Immature natural killer cell (primary cell): ENCODE measurements at regions not wholly inside any gene's neighbourhood (a gene's known extent, or its start where the extent isn't known, plus 50 kb on each side); places are given as distances from the start of the nearest gene placed in this dataset.

ENCODE experiments used
- DNase-seq, 3 donors: peaks; one replicate each; pipeline ENCODE4 v3.0.0; 2022; ENCODE audit warnings: mixed read lengths in 1 of 3
- H3K27ac Mint-ChIP-seq, 6 donors: one replicate each; pipeline ENCODE4 v1.8.0; 2020; ENCODE audit warnings: mixed read lengths in 6 of 6, mild to moderate bottlenecking in 5 of 6, inconsistent platforms in 4 of 6, moderate library complexity in 3 of 6
- H3K27me3 Mint-ChIP-seq, 3 donors: one replicate each; pipeline ENCODE4 v1.8.0; 2020 to 2021; ENCODE audit warnings: low read depth in 3 of 3, mild to moderate bottlenecking in 3 of 3, mixed read lengths in 3 of 3, moderate library complexity in 3 of 3, inconsistent platforms in 1 of 3
- H3K36me3 Mint-ChIP-seq, 3 donors: one replicate each; pipeline ENCODE4 v1.8.0; 2020; ENCODE audit warnings: mixed read lengths in 3 of 3, inconsistent platforms in 2 of 3, mild to moderate bottlenecking in 2 of 3
- H3K4me1 Mint-ChIP-seq, 2 donors: one replicate each; pipeline ENCODE4 v1.8.0; 2020; ENCODE audit warnings: inconsistent platforms in 2 of 2, mild to moderate bottlenecking in 2 of 2, mixed read lengths in 2 of 2, moderate library complexity in 1 of 2
- H3K4me3 Mint-ChIP-seq, 5 donors: one replicate each; pipeline ENCODE4 v1.8.0; 2020; ENCODE audit warnings: mild to moderate bottlenecking in 5 of 5, mixed read lengths in 5 of 5, inconsistent platforms in 3 of 5, moderate library complexity in 3 of 5
- H3K9me3 Mint-ChIP-seq, 6 donors: one replicate each; pipeline ENCODE4 v1.8.0; 2020; ENCODE audit warnings: mild to moderate bottlenecking in 6 of 6, mixed read lengths in 6 of 6, inconsistent platforms in 4 of 6, moderate library complexity in 3 of 6

- H3K27ac Mint-ChIP-seq, result no peak overlapping the region
Observed at GRCh38 chr12:42859612-42860011, 270.1 kb upstream of the PRICKLE1 start.

GRCh38 chr12:42857106-42857505, 267.6 kb upstream of the PRICKLE1 start:
- Mint-ChIP-seq H3K9me3 (peaks cover 5 to 17% (median 9%) of the 10 kb centered on the region in 6 donors), H3K27me3 (peaks cover 0 to 2% (median 2%) of the 10 kb centered on the region in 3 donors), H3K4me1 (no peaks in the 10 kb centered on the region), H3K4me3 (no peak overlapping the region), H3K27ac (no peak overlapping the region), H3K36me3 (no peaks in the 10 kb centered on the region)
- no peak for DNase-seq

More at GRCh38 chr12:42859612-42860011, 270.1 kb upstream of the PRICKLE1 start:
- H3K4me1 Mint-ChIP-seq, result no peaks in the 10 kb centered on the region
- peaks cover 0 to 2% (median 2%) of the 10 kb centered on the region in 3 donors for H3K27me3 Mint-ChIP-seq
- DNase-seq, result no peak
- no peaks in the 10 kb centered on the region for H3K36me3 Mint-ChIP-seq
- no peak overlapping the region for H3K4me3 Mint-ChIP-seq
- peaks cover 6 to 23% (median 12%) of the 10 kb centered on the region in 6 donors for H3K9me3 Mint-ChIP-seq

GRCh38 chr12:42855362-42855950, 265.9 kb upstream of the PRICKLE1 start:
- no peaks in the 10 kb centered on the region for H3K4me1 Mint-ChIP-seq
- H3K27me3 Mint-ChIP-seq, result peaks cover 0 to 2% (median 2%) of the 10 kb centered on the region in 3 donors
- H3K4me3 Mint-ChIP-seq, result no peak overlapping the region
- peaks cover 7 to 22% (median 9%) of the 10 kb centered on the region in 6 donors for H3K9me3 Mint-ChIP-seq
- no peaks in the 10 kb centered on the region for H3K36me3 Mint-ChIP-seq
- DNase-seq, result no peak
- H3K27ac Mint-ChIP-seq, result no peak overlapping the region

- no peaks in the 10 kb centered on the region for H3K4me1 Mint-ChIP-seq
- H3K9me3 Mint-ChIP-seq, result peaks cover 7 to 26% (median 9%) of the 10 kb centered on the region in 6 donors
- no peak overlapping the region for H3K4me3 Mint-ChIP-seq
- H3K27ac Mint-ChIP-seq, result no peak overlapping the region
- H3K36me3 Mint-ChIP-seq, result no peaks in the 10 kb centered on the region
- DNase-seq, result no peak
- peaks cover 0 to 2% (median 2%) of the 10 kb centered on the region in 3 donors for H3K27me3 Mint-ChIP-seq
Observed at GRCh38 chr12:42854826-42855225, 265.3 kb upstream of the PRICKLE1 start.

GRCh38 chr12:42854208-42854607, 264.7 kb upstream of the PRICKLE1 start:
- Mint-ChIP-seq H3K9me3 (peaks cover 8 to 32% (median 11%) of the 10 kb centered on the region in 6 donors), H3K27ac (no peak overlapping the region), H3K4me3 (no peak overlapping the region), H3K4me1 (no peaks in the 10 kb centered on the region), H3K36me3 (no peaks in the 10 kb centered on the region), H3K27me3 (peaks cover 0 to 2% (median 2%) of the 10 kb centered on the region in 3 donors)
- no peak for DNase-seq

GRCh38 chr12:42853370-42854140, 264.0 kb upstream of the PRICKLE1 start:
- H3K9me3 Mint-ChIP-seq, result peaks cover 7 to 32% (median 13%) of the 10 kb centered on the region in 6 donors

GRCh38 chr12:42846782-42847181, 257.2 kb upstream of the PRICKLE1 start:
- H3K4me1 Mint-ChIP-seq, result no peaks in the 10 kb centered on the region
- H3K36me3 Mint-ChIP-seq, result no peaks in the 10 kb centered on the region
- H3K27me3 Mint-ChIP-seq, result no peaks in the 10 kb centered on the region
- H3K4me3 Mint-ChIP-seq, result no peak overlapping the region
- no peak for DNase-seq
- H3K9me3 Mint-ChIP-seq, result peaks cover 0 to 53% (median 15%) of the 10 kb centered on the region in 6 donors
- no peak overlapping the region for H3K27ac Mint-ChIP-seq

More at GRCh38 chr12:42853370-42854140, 264.0 kb upstream of the PRICKLE1 start:
- Mint-ChIP-seq H3K27me3 (peaks cover 0 to 2% (median 2%) of the 10 kb centered on the region in 3 donors), H3K27ac (no peak overlapping the region), H3K4me3 (no peak overlapping the region), H3K36me3 (no peaks in the 10 kb centered on the region), H3K4me1 (no peaks in the 10 kb centered on the region)
- DNase-seq, result no peak

GRCh38 chr12:42834062-42834461, 244.5 kb upstream of the PRICKLE1 start:
- peaks cover 6 to 23% (median 10%) of the 10 kb centered on the region in 6 donors for H3K9me3 Mint-ChIP-seq
- H3K4me3 Mint-ChIP-seq, result no peak overlapping the region
- H3K4me1 Mint-ChIP-seq, result no peaks in the 10 kb centered on the region
- no peak for DNase-seq
- no peaks in the 10 kb centered on the region for H3K36me3 Mint-ChIP-seq
- no peak overlapping the region for H3K27ac Mint-ChIP-seq
- no peaks in the 10 kb centered on the region for H3K27me3 Mint-ChIP-seq

- Mint-ChIP-seq H3K36me3 (no peaks in the 10 kb centered on the region), H3K4me3 (no peak overlapping the region), H3K27ac (no peak overlapping the region), H3K4me1 (no peaks in the 10 kb centered on the region), H3K9me3 (peaks cover 7 to 13% (median 9%) of the 10 kb centered on the region in 6 donors), H3K27me3 (no peaks in the 10 kb centered on the region)
- no peak for DNase-seq
Observed at GRCh38 chr12:42828836-42829235, 239.3 kb upstream of the PRICKLE1 start.

- H3K4me1 Mint-ChIP-seq, result no peaks in the 10 kb centered on the region
- H3K27ac Mint-ChIP-seq, result no peak overlapping the region
- DNase-seq, result no peak
- peaks cover 10 to 27% (median 14%) of the 10 kb centered on the region in 6 donors for H3K9me3 Mint-ChIP-seq
- no peaks in the 10 kb centered on the region for H3K36me3 Mint-ChIP-seq
- H3K27me3 Mint-ChIP-seq, result no peaks in the 10 kb centered on the region
- H3K4me3 Mint-ChIP-seq, result no peak overlapping the region
Observed at GRCh38 chr12:42824327-42824726, 234.8 kb upstream of the PRICKLE1 start.

- no peaks in the 10 kb centered on the region for H3K4me1 Mint-ChIP-seq
- H3K9me3 Mint-ChIP-seq, result peaks cover 10 to 27% (median 14%) of the 10 kb centered on the region in 6 donors
- no peak for DNase-seq
- H3K36me3 Mint-ChIP-seq, result no peaks in the 10 kb centered on the region
- H3K27me3 Mint-ChIP-seq, result no peaks in the 10 kb centered on the region
- no peak overlapping the region for H3K27ac Mint-ChIP-seq
- no peak overlapping the region for H3K4me3 Mint-ChIP-seq
Observed at GRCh38 chr12:42823679-42824078, 234.1 kb upstream of the PRICKLE1 start.

GRCh38 chr12:42819846-42820245, 230.3 kb upstream of the PRICKLE1 start:
- H3K27ac Mint-ChIP-seq, result no peak overlapping the region
- H3K4me1 Mint-ChIP-seq, result no peaks in the 10 kb centered on the region
- no peak for DNase-seq
- H3K36me3 Mint-ChIP-seq, result no peaks in the 10 kb centered on the region
- H3K27me3 Mint-ChIP-seq, result no peaks in the 10 kb centered on the region
- no peak overlapping the region for H3K4me3 Mint-ChIP-seq
- peaks cover 10 to 30% (median 13%) of the 10 kb centered on the region in 6 donors for H3K9me3 Mint-ChIP-seq

- DNase-seq, result no peak
- Mint-ChIP-seq H3K27ac (no peak overlapping the region), H3K9me3 (peaks cover 3 to 18% (median 8%) of the 10 kb centered on the region in 6 donors), H3K36me3 (no peaks in the 10 kb centered on the region), H3K4me1 (no peaks in the 10 kb centered on the region), H3K4me3 (no peak overlapping the region), H3K27me3 (no peaks in the 10 kb centered on the region)
Observed at GRCh38 chr12:42815068-42815467, 225.5 kb upstream of the PRICKLE1 start.

- no peak overlapping the region for H3K4me3 Mint-ChIP-seq
- no peaks in the 10 kb centered on the region for H3K4me1 Mint-ChIP-seq
- H3K9me3 Mint-ChIP-seq, result peaks cover 0 to 12% (median 5%) of the 10 kb centered on the region in 6 donors
- no peaks in the 10 kb centered on the region for H3K36me3 Mint-ChIP-seq
- no peaks in the 10 kb centered on the region for H3K27me3 Mint-ChIP-seq
- no peak overlapping the region for H3K27ac Mint-ChIP-seq
- no peak for DNase-seq
Observed at GRCh38 chr12:42812871-42813270, 223.3 kb upstream of the PRICKLE1 start.
